ENCODE measurements at regions not wholly inside any gene's neighbourhood (a gene's known extent, or its start where the extent isn't known, plus 50 kb on each side); places are given as distances from the start of the nearest gene placed in this dataset.

DNA sequence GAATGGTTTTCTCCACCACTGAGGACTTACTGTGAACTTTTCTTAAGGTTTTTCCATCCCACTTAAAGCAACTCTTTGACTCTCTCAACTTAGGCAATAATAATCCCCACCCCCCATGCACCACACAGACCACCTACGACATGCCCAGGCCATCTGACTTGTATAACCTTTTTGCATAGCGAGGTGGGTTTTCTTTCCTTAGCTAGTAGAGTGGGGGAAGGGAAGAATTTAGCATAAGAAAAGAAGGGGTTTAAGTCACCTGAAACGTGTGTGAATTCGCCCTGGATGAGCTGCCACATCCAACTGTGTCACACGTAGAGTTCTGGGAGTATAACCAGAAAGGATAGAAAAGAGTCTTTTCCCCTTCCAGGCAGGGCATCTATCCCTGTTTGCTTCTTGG lies 262.7 kb downstream of the YTHDC2 start:
- Histone ChIP-seq H3K27ac (no peak overlapping the region), H3K4me1 (no peaks in the 10 kb centered on the region), H3K4me3 (no peak overlapping the region), H3K27me3 (replicated peaks in 1 of 7) (no peaks in the 10 kb centered on the region), H3K36me3 (no peaks in the 10 kb centered on the region), H3K9me3 (no peaks in the 10 kb centered on the region)
- WGBS, 5 donors, result 81 to 88% (median 86%) methylated on average over 5 of the region's 5 CpGs
- TF ChIP-seq POLR2AphosphoS5 (IDR thresholded peaks at IDR 0.05) (no peak), CTCF (IDR thresholded peaks at IDR 0.05 in 8 of 11, conservative IDR thresholded peaks at IDR 0.05 in 3 of 11) (no peak), POLR2A (IDR thresholded peaks at IDR 0.05) (no peak)
- intact Hi-C loops (cut with DNase I; ENCODE audit: low total_unique reads), result no loop called here
- DNase-seq, result no peak

DNA sequence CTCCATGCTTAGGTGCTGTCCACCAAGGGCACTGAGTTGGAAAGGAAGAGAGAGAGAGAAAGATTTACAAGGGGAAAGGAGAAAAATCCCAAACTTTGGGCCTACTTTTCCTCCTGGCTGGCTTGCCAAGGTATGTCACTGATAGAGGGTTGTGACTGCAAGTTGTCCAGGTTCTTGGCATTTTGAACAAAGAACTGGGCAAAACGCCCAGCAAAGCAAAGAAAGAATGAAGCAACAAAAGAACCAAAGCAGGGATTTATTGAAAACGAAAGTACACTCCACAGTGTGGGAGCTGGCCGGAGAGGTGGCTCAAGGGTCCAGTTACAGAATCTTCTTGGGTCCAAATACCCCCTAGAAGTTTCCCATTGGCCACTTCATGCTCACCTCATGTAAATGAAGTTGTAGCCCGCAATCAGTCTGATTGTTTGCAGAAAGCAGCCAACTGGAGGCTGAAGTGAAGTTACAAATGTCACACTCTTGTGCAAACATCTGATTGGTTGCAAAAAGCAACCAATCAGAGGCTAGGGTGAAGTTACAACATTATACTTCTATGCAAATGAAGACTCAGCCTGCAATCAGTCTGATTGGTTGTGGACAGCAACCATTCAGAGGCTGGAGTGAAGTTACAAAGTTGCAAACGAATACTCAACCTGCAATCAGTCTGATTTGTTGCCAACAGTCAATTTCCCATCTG lies 263.5 kb downstream of the YTHDC2 start:
- Histone ChIP-seq H3K27ac (no peak overlapping the region), H3K36me3 (no peaks in the 10 kb centered on the region), H3K4me1 (no peaks in the 10 kb centered on the region), H3K27me3 (replicated peaks in 1 of 7) (no peaks in the 10 kb centered on the region), H3K9me3 (no peaks in the 10 kb centered on the region), H3K4me3 (no peak overlapping the region)
- no peak for DNase-seq
- TF ChIP-seq CTCF (IDR thresholded peaks at IDR 0.05 in 8 of 11, conservative IDR thresholded peaks at IDR 0.05 in 3 of 11) (no peak), POLR2A (IDR thresholded peaks at IDR 0.05) (no peak), POLR2AphosphoS5 (IDR thresholded peaks at IDR 0.05) (no peak)
- WGBS, 5 donors, result 67 to 81% (median 74%) methylated on average over 5 of the region's 5 CpGs
- intact Hi-C loops (cut with DNase I; ENCODE audit: low total_unique reads), result no loop called here

GRCh38 chr5:113778147-113778546 lies 264.7 kb downstream of the YTHDC2 start:
- Histone ChIP-seq H3K27ac (no peak overlapping the region), H3K27me3 (replicated peaks in 1 of 7) (no peaks in the 10 kb centered on the region), H3K36me3 (no peaks in the 10 kb centered on the region), H3K9me3 (no peaks in the 10 kb centered on the region), H3K4me3 (no peak overlapping the region), H3K4me1 (no peaks in the 10 kb centered on the region)
- WGBS, 5 donors, result 77 to 87% (median 79%) methylated on average over 4 of the region's 4 CpGs
- TF ChIP-seq POLR2A (IDR thresholded peaks at IDR 0.05), result no peak
- TF ChIP-seq CTCF (IDR thresholded peaks at IDR 0.05 in 8 of 11, conservative IDR thresholded peaks at IDR 0.05 in 3 of 11), result no peak
- no peak for TF ChIP-seq POLR2AphosphoS5 (IDR thresholded peaks at IDR 0.05)
- intact Hi-C loops (cut with DNase I; ENCODE audit: low total_unique reads), result no loop called here
- DNase-seq, result no peak

DNA sequence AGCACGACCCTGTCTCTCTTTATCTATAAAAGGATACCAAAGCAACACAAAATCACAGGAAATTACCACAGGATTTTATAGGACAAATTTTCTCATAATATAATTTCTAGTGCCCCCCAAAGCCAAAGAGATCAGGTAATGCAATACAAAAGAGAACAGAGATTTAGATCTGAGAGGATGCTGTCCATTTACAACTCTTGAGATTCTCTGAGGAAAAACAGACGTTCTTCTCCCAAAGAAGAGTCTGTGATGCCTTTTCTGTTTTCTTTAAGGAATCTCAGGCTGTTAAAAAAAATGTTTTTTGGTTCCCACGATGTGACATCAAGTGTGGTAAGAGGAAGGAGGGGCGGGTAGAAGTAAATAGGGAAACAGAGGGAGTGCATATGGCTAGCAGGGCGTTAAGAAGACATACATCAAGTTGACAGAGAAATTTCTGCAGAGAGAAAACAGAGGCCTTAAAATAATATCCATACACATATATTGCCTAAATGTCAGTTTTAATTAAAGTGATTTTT lies 274.7 kb downstream of the YTHDC2 start:
- WGBS, 5 donors, result 27 to 35% (median 30%) methylated on average over 5 of the region's 5 CpGs
- TF ChIP-seq POLR2A (IDR thresholded peaks at IDR 0.05), result no peak
- TF ChIP-seq POLR2AphosphoS5 (IDR thresholded peaks at IDR 0.05), result no peak
- TF ChIP-seq CTCF (IDR thresholded peaks at IDR 0.05 in 8 of 11, conservative IDR thresholded peaks at IDR 0.05 in 3 of 11), result no peak

More for the DNA sequence above, 274.7 kb downstream of the YTHDC2 start:
- H3K27me3 ChIP-seq (replicated peaks in 1 of 7), result peaks cover 0 to 9% (median 0%) of the 10 kb centered on the region in 7 donors
- intact Hi-C loops (cut with DNase I; ENCODE audit: low total_unique reads), result no loop called here
- no peaks in the 10 kb centered on the region for H3K4me1 ChIP-seq
- no peaks in the 10 kb centered on the region for H3K9me3 ChIP-seq
- H3K36me3 ChIP-seq, result no peaks in the 10 kb centered on the region
- no peak overlapping the region for H3K4me3 ChIP-seq
- no peak for DNase-seq
- H3K27ac ChIP-seq, result no peak overlapping the region
